ENCODE measurements at regions not wholly inside any gene's neighbourhood (a gene's known extent, or its start where the extent isn't known, plus 50 kb on each side); places are given as distances from the start of the nearest gene placed in this dataset.

GRCh38 chr5:91441082-91441481 is 58.0 kb upstream of the ARRDC3 start (continued):
- TF ChIP-seq ZNF462 (CRISPR knock-in tag; IDR thresholded peaks at IDR 0.05), result no peak
- no peak for TF ChIP-seq ETS1 (IDR thresholded peaks at IDR 0.05)
- TF ChIP-seq POLR2AphosphoS5 (IDR thresholded peaks at IDR 0.05; ENCODE audit: low read depth), result no peak
- TF ChIP-seq EZH2 (IDR thresholded peaks at IDR 0.05; ENCODE audit: low read depth, unreplicated experiment), result no peak
- no peak for TF ChIP-seq ZNF331 (CRISPR knock-in tag; IDR thresholded peaks at IDR 0.05; ENCODE audit: low read depth)
- TF ChIP-seq EZH2phosphoT487 (IDR thresholded peaks at IDR 0.05; ENCODE audit: unreplicated experiment), result no peak
- TF ChIP-seq CREB1 (CRISPR knock-in tag; IDR thresholded peaks at IDR 0.05; ENCODE audit: low read depth), result no peak
- no peak for TF ChIP-seq CTCF (conservative IDR thresholded peaks at IDR 0.05; ENCODE audit: low read depth in 2 of 2)

Measured in GM23338 (cell line).